ENCODE measurements at regions not wholly inside any gene's neighbourhood (a gene's known extent, or its start where the extent isn't known, plus 50 kb on each side); places are given as distances from the start of the nearest gene placed in this dataset.

GRCh38 chr20:19826179-19826914 lies 68.3 kb downstream of the RIN2 start:
- TF ChIP-seq CTCF (tag by site-specific recombination; IDR thresholded peaks at IDR 0.05) (no peak), ZSCAN30 (tag by site-specific recombination; IDR thresholded peaks at IDR 0.05) (no peak), ZNF202 (tag by site-specific recombination; IDR thresholded peaks at IDR 0.05; ENCODE audit: borderline replicate concordance) (no peak), ZNF433 (tag by site-specific recombination; IDR thresholded peaks at IDR 0.05; ENCODE audit: low read depth) (no peak), AEBP2 (tag by site-specific recombination; IDR thresholded peaks at IDR 0.05; ENCODE audit: borderline replicate concordance) (no peak), ZNF114 (tag by site-specific recombination; IDR thresholded peaks at IDR 0.05) (no peak), ZNF501 (tag by site-specific recombination; IDR thresholded peaks at IDR 0.05) (no peak), ZNF704 (tag by site-specific recombination; IDR thresholded peaks at IDR 0.05) (no peak)

All from HEK293 (cell line).